ENCODE measurements at regions not wholly inside any gene's neighbourhood (a gene's known extent, or its start where the extent isn't known, plus 50 kb on each side); places are given as distances from the start of the nearest gene placed in this dataset.

GRCh38 chr20:12175538-12175937, 257.8 kb downstream of the BTBD3 start:
- no peak overlapping the region for H3K27ac ChIP-seq
- no peaks in the 10 kb centered on the region for H3K36me3 ChIP-seq
- H3K4me1 ChIP-seq, result peaks cover 0 to 15% (median 5%) of the 10 kb centered on the region in 4 donors
- no peaks in the 10 kb centered on the region for H3K27me3 ChIP-seq
- H3K9me3 ChIP-seq, result no peaks in the 10 kb centered on the region
- H3K4me3 ChIP-seq, result no peak overlapping the region
- no peak for TF ChIP-seq EP300 (IDR thresholded peaks at IDR 0.05)
- no peak for TF ChIP-seq POLR2A (IDR thresholded peaks at IDR 0.05)
- TF ChIP-seq CTCF (IDR thresholded peaks at IDR 0.05), result no peak
- no peak for DNase-seq (ENCODE audit: low spot score in 2 of 2)

- Histone ChIP-seq H3K36me3 (no peaks in the 10 kb centered on the region), H3K27ac (peak overlapping the region in 1 of 4 donors; percentile 36), H3K4me3 (no peak overlapping the region), H3K27me3 (no peaks in the 10 kb centered on the region), H3K9me3 (no peaks in the 10 kb centered on the region), H3K4me1 (peaks cover 0 to 9% (median 4%) of the 10 kb centered on the region in 4 donors)
- no peak for DNase-seq (ENCODE audit: low spot score in 2 of 2)
- TF ChIP-seq EP300 (IDR thresholded peaks at IDR 0.05), result no peak
- TF ChIP-seq CTCF (IDR thresholded peaks at IDR 0.05), result no peak
- no peak for TF ChIP-seq POLR2A (IDR thresholded peaks at IDR 0.05)
- 24 to 28% methylated on average over 3 of the region's 3 CpGs for WGBS, 2 donors
These were observed 260.1 kb downstream of the BTBD3 start for GRCh38 chr20:12177657-12178293.

GRCh38 chr20:12179692-12180091, 262.0 kb downstream of the BTBD3 start:
- H3K4me1 ChIP-seq, result peaks cover 0 to 9% (median 4%) of the 10 kb centered on the region in 4 donors
- H3K27me3 ChIP-seq, result no peaks in the 10 kb centered on the region
- H3K27ac ChIP-seq, result no peak overlapping the region
- TF ChIP-seq POLR2A (IDR thresholded peaks at IDR 0.05) (no peak), EP300 (IDR thresholded peaks at IDR 0.05) (no peak), CTCF (IDR thresholded peaks at IDR 0.05) (no peak)
- no peak for DNase-seq (ENCODE audit: low spot score in 2 of 2)
- no peak overlapping the region for H3K4me3 ChIP-seq
- WGBS, 2 donors, result 66 to 71% methylated on average over 1 of the region's 1 CpG
- no peaks in the 10 kb centered on the region for H3K36me3 ChIP-seq
- H3K9me3 ChIP-seq, result no peaks in the 10 kb centered on the region

DNA sequence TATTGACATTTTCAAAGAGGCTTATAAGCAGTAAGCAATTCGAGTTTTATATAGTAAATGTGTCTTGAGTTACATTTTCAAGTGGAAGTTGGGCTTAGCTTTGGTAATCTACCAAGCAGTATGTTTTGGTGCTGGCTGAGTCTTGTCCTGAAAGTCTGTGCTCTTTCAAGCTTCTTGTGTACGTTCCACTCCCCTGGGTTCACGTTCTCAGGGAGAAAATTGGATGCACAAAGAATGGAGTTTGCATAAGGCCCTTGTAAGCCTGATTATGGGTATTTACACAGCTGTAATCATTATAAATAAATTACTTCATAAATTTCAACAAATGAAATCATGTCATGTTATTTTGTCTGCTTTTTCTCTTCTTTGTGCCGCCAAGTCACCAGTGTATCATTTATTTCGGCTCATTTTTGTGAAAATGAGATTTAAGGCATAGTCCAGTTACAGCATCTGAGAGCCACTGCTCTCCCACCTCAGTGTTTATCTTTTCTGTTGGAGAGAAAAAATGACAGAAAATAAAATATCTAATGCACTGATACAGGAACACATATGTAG, 262.5 kb downstream of the BTBD3 start:
- no peak for TF ChIP-seq POLR2A (IDR thresholded peaks at IDR 0.05)
- WGBS, 2 donors, result 60 to 61% methylated on average over 5 of the region's 5 CpGs

DNA sequence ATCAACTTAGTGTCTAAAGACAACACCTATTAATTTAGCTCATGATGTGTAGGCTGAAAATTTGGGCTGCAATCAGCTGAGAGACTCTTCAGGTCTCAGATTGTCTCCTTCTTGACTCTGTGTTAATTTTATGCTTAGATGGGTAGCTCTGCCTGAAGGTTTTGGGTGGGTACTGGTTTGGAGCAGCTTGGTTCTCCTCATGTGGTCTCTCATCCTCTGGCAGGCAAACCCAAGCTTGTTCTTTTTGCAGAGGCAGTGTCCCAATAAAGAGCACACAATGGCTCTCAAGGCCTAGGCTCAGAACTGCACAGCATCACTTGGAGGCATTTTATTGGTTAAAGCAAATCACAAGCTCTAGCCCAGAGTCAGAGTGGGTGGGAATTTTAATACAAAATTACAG, 280.6 kb downstream of the BTBD3 start:
- no peak for DNase-seq (ENCODE audit: low spot score in 2 of 2)
- Histone ChIP-seq H3K27me3 (no peaks in the 10 kb centered on the region), H3K4me3 (no peak overlapping the region), H3K9me3 (no peaks in the 10 kb centered on the region), H3K27ac (no peak overlapping the region), H3K4me1 (no peaks in the 10 kb centered on the region), H3K36me3 (no peaks in the 10 kb centered on the region)
- TF ChIP-seq EP300 (IDR thresholded peaks at IDR 0.05), result no peak
- no peak for TF ChIP-seq POLR2A (IDR thresholded peaks at IDR 0.05)
- TF ChIP-seq CTCF (IDR thresholded peaks at IDR 0.05), result no peak

More for the DNA sequence above, 262.5 kb downstream of the BTBD3 start:
- no peak for DNase-seq (ENCODE audit: low spot score in 2 of 2)
- H3K4me1 ChIP-seq, result peaks cover 0 to 9% (median 4%) of the 10 kb centered on the region in 4 donors
- no peaks in the 10 kb centered on the region for H3K27me3 ChIP-seq
- H3K36me3 ChIP-seq, result no peaks in the 10 kb centered on the region
- no peaks in the 10 kb centered on the region for H3K9me3 ChIP-seq
- H3K27ac ChIP-seq, result no peak overlapping the region
- no peak overlapping the region for H3K4me3 ChIP-seq

Data from tibial nerve (tissue), 4 donors.